Breast epithelium (tissue), 4 donors: ENCODE measurements at regions not wholly inside any gene's neighbourhood (a gene's known extent, or its start where the extent isn't known, plus 50 kb on each side); places are given as distances from the start of the nearest gene placed in this dataset.
A peak's percentile ranks its signal among the peaks of the same experiment; 100 is the strongest.
"Not testable (repeated sequence)": the region's sequence is repeated elsewhere in the genome, so short reads cannot be mapped to it uniquely, and the experiment has no call there.

Experiments
- DNase-seq, 2 donors: peaks; one replicate each; pipeline ENCODE4 v3.0.0-alpha.2; 2019; ENCODE audit warnings: low spot score in 2 of 2
- H3K27ac ChIP-seq, 2 donors: fragments of 200-600 bp; sonication (generic) in 1 of 2; one replicate each; pipeline ENCODE4 v1.5.1; 2016 to 2019; ENCODE audit warnings: mild to moderate bottlenecking in 1 of 2
- H3K27me3 ChIP-seq, 2 donors: fragments of 200-600 bp; sonication (generic) in 1 of 2; one replicate each; pipeline versions ENCODE4 v1.5.1 to v1.6.0; 2017 to 2019; ENCODE audit warnings: control low read depth in 1 of 2, mild to moderate bottlenecking in 1 of 2
- H3K36me3 ChIP-seq: fragments of 200-600 bp; one replicate; pipeline ENCODE4 v1.5.1; 2019
- H3K4me1 ChIP-seq, 2 donors: fragments of 200-600 bp; sonication (generic); one replicate each; pipeline ENCODE4 v1.5.1; 2016 to 2019; ENCODE audit warnings: control low read depth in 1 of 2
- H3K4me3 ChIP-seq, 3 donors: fragments of 200-600 bp; sonication (generic); 1 replicate in 2 of 3; 2 replicates in 1 of 3; pipeline ENCODE4 v1.5.1; 2016 to 2019; ENCODE audit warnings: mild to moderate bottlenecking in 3 of 3, moderate library complexity in 2 of 3
- H3K9me3 ChIP-seq, 2 donors: fragments of 200-600 bp; sonication (generic) in 1 of 2; one replicate each; pipeline ENCODE4 v1.5.1; 2016 to 2019; ENCODE audit warnings: control low read depth in 1 of 2
- POLR2A ChIP-seq: fragments of 450-650 bp; IDR thresholded peaks from one replicate; pipeline ENCODE4 v1.6.1; 2016; ENCODE audit warnings: antibody characterized with exemption, mild to moderate bottlenecking, moderate library complexity
- POLR2AphosphoS5 ChIP-seq, 3 donors: sonication (generic); formaldehyde crosslinking; IDR thresholded peaks; one replicate each; pipeline ENCODE4 v1.6.1; 2017; ENCODE audit warnings: antibody characterized with exemption in 3 of 3
- intact Hi-C: fragments of 100-400 bp; cut with DNase I; formaldehyde crosslinking; loops from one replicate; pipeline ENCODE4 v1.15.1; 2023; ENCODE audit warnings: low total_unique reads
- TF ChIP-seq, protein P1 (sequence below), 3 donors: fragments of 450-650 bp; IDR thresholded peaks; one replicate each; pipeline ENCODE4 v1.5.1; 2016 to 2017; ENCODE audit warnings: antibody characterized with exemption in 3 of 3, mild to moderate bottlenecking in 3 of 3, moderate library complexity in 3 of 3

DNA sequence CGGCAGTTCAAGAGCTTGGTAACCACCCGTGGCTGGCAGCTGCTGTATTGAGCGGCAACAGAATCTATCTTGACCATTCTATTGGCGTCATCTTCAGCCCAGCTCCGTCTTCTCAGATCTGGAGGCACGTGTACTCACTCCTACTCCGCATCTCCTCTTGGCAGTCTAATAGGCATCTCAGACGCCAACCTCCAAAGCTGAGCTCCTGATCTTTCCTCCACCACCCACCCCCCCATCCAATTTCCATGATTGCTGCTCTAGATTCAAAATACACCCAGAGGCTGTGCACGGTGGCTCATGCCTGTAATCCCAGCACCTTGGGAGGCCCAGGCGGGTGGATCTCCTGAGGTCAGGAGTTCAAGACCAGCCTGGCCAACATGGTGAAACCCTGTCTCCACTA, 84.6 kb upstream of the CASZ1 start:
- no peak for DNase-seq
- Histone ChIP-seq H3K27me3 (no peaks in the 10 kb centered on the region), H3K4me3 (no peak overlapping the region), H3K4me1 (no peaks in the 10 kb centered on the region), H3K27ac (no peak overlapping the region), H3K9me3 (no peaks in the 10 kb centered on the region), H3K36me3 (no peaks in the 10 kb centered on the region)
- TF ChIP-seq, protein P1, sequence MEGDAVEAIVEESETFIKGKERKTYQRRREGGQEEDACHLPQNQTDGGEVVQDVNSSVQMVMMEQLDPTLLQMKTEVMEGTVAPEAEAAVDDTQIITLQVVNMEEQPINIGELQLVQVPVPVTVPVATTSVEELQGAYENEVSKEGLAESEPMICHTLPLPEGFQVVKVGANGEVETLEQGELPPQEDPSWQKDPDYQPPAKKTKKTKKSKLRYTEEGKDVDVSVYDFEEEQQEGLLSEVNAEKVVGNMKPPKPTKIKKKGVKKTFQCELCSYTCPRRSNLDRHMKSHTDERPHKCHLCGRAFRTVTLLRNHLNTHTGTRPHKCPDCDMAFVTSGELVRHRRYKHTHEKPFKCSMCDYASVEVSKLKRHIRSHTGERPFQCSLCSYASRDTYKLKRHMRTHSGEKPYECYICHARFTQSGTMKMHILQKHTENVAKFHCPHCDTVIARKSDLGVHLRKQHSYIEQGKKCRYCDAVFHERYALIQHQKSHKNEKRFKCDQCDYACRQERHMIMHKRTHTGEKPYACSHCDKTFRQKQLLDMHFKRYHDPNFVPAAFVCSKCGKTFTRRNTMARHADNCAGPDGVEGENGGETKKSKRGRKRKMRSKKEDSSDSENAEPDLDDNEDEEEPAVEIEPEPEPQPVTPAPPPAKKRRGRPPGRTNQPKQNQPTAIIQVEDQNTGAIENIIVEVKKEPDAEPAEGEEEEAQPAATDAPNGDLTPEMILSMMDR (IDR thresholded peaks at IDR 0.05), result no peak
- TF ChIP-seq POLR2AphosphoS5 (IDR thresholded peaks at IDR 0.05) (no peak), POLR2A (no peak)
- intact Hi-C loops, result no loop called here

DNA sequence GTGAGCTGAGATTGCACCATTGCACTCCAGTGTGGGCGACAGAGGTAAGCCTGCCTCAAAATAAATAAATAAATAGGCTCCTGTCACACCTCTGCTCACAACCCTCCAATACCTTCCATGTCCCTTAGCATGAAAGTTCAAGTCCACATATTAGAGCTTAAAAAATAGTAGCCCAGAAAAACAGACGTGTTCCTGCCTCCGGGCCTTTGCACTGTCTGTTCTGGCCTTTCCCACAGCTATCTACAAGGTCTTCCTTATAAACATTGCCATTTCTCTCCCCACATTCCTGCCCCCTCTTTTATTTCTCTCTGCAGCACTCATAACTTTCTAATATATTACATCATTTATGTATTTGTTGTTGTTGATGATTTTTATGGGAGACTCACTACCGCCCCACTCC, 85.6 kb upstream of the CASZ1 start:
- intact Hi-C loops, result no loop called here
- no peaks in the 10 kb centered on the region for H3K9me3 ChIP-seq

DNA sequence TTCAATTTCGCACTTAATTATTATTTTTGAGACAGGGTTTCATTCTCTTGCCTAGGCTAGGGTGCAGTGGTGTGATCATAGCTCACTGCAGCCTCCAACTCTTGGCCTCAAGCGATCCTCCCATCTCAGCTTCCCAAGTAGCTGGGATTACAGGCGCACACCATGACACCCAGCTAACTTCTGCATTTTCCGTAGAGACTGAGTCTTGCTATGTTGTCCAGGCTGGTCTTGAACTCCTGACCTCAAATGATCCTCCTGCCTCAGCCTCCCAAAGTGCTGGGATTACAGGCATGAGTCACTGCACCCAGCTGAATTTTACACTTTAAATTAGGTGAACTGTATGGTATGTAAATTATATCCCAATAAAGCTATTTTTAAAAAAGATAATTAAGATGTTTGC, 90.6 kb upstream of the CASZ1 start:
- peaks cover 3 to 36% of the 10 kb centered on the region in 2 donors for H3K27me3 ChIP-seq
- not testable (repeated sequence) for DNase-seq

More for the DNA sequence above, 85.6 kb upstream of the CASZ1 start:
- no peaks in the 10 kb centered on the region for H3K36me3 ChIP-seq
- no peak overlapping the region for H3K4me3 ChIP-seq
- H3K27ac ChIP-seq, result no peak overlapping the region
- no peaks in the 10 kb centered on the region for H3K4me1 ChIP-seq
- no peak for DNase-seq
- TF ChIP-seq POLR2A (no peak), POLR2AphosphoS5 (IDR thresholded peaks at IDR 0.05) (no peak)
- TF ChIP-seq, protein P1 (IDR thresholded peaks at IDR 0.05), result no peak
- peaks cover 0 to 2% of the 10 kb centered on the region in 2 donors for H3K27me3 ChIP-seq

DNA sequence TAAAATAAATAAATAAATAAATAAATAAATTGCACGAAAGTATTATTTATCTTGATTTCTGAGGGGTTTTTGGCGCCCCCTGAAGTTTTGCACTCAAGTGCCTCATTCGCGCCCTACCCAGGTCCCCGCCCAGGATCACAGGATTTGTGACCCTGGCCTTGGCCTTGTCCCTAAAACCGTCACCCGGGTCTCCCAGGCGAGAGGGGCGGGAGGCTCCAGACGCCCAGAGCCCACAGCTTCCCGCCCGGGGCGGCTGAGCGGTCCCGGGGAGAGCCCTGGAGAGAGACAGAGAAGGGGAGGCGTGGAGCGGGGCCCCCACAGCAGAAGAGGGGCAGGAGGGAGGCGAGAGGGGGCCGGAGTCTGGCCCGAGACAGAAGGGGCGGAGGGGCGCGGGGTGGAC, 91.8 kb upstream of the CASZ1 start:
- DNase-seq, result no peak
- Histone ChIP-seq H3K27ac (no peak overlapping the region), H3K4me1 (no peaks in the 10 kb centered on the region), H3K9me3 (no peaks in the 10 kb centered on the region), H3K36me3 (no peaks in the 10 kb centered on the region), H3K4me3 (peak overlapping the region in 1 of 3 donors; percentile 28), H3K27me3 (peaks cover 3 to 36% of the 10 kb centered on the region in 2 donors)
- intact Hi-C loops, result no loop called here
- no peak for TF ChIP-seq POLR2A

More for the DNA sequence above, 90.6 kb upstream of the CASZ1 start:
- H3K27ac ChIP-seq, H3K4me3 ChIP-seq, H3K9me3 ChIP-seq, intact Hi-C loops, H3K36me3 ChIP-seq, H3K4me1 ChIP-seq: not testable (repeated sequence)

DNA sequence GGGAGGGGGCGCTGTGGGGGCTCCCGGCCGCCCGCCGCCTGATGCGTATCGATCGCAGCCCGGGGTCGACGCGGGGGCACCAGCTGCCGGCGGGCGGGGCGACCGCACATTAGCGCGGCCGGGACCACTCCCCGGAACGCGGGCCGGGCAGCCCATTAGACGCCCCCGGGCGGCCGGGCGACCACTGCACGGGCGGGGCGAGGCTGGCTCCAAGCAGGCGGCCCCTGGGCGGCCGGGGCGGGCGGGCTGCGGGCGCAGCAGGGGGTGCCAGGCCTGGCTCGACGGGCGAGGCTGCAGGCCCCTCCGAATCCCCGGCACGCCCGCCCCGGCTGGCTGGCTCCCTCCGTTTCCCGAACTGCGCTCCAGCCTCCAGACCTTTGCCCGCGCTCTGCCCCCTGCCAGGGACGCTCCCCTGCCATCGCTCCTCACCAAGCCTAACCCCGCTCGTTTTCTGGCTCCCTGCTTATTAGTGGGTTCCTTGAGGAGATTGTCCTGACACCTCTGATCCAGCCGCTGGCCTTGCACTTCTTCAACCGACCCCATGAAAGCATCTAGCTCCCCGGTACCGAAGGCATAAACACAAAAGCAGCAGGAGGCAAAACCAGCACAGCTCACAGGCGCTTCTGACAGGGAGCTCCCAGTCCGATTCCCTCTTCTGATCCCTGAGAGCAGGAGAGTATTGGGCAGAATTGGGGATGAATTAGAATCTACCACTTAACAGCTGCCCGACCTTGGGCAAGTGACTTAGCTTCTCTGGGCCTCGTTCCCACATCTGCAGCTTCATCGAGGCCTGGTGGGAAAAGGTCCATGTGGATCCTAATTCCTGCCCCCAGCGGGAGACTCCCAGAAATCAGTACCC, 92.6 kb upstream of the CASZ1 start:
- H3K36me3 ChIP-seq, result no peaks in the 10 kb centered on the region
- H3K27ac ChIP-seq, result no peak overlapping the region
- H3K4me3 ChIP-seq, result peak overlapping the region in 1 of 3 donors; percentile 28
- no peaks in the 10 kb centered on the region for H3K4me1 ChIP-seq
- TF ChIP-seq POLR2AphosphoS5 (IDR thresholded peaks at IDR 0.05), result no peak
- no peak for TF ChIP-seq POLR2A
- TF ChIP-seq, protein P1 (IDR thresholded peaks at IDR 0.05), result no peak
- no peak for DNase-seq
- peaks cover 3 to 36% of the 10 kb centered on the region in 2 donors for H3K27me3 ChIP-seq
- intact Hi-C loops, result no loop called here
- H3K9me3 ChIP-seq, result no peaks in the 10 kb centered on the region

DNA sequence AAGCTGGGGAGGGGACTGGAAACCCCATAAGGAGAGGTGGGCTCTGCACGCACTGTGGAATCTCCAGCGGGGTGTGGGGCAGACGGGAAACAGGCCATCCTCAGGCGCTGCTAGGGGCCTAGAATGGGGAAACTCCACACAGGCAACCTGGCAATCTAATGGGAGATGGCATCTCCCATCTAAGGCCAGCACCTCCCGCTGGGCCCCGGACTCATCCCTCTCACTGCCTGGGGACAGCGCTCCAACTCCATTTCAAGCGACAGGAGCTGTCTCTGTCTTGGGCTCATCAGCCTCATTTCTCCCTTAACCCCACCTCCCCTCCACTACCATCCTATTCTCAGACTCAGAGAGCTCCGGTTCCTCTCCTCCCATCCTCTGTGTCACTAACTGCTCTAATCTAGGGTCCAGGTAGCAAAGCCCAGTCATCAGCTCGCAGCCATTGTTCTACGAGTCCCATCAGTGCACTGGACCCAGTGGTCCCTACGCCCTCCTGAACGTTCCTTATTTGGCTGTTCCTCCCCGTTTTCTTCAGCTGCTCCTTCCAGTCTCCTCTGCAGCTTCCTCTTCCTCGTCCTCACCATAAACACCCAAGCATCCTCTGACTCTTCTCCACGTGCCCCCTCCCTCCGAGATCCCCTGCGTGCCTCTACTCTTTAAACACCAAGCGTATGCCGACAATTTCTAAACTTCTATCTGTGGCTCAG, 93.4 kb upstream of the CASZ1 start:
- Histone ChIP-seq H3K27ac (no peak overlapping the region), H3K4me3 (no peak overlapping the region), H3K27me3 (peaks cover 3 to 36% of the 10 kb centered on the region in 2 donors), H3K36me3 (no peaks in the 10 kb centered on the region), H3K9me3 (no peaks in the 10 kb centered on the region), H3K4me1 (no peaks in the 10 kb centered on the region)
- TF ChIP-seq POLR2A (no peak), POLR2AphosphoS5 (IDR thresholded peaks at IDR 0.05) (no peak)
- TF ChIP-seq, protein P1 (IDR thresholded peaks at IDR 0.05), result no peak
- no peak for DNase-seq
- intact Hi-C loops, result loop anchor here (5.0 kb wide), 1 partner anchor 1493 kb away; no protein-coding TSS in a partner anchor
